PC-9 (cell line): ENCODE measurements at regions not wholly inside any gene's neighbourhood (a gene's known extent, or its start where the extent isn't known, plus 50 kb on each side); places are given as distances from the start of the nearest gene placed in this dataset.

Source experiments
- BruUV-seq: library from RNA; stranded (reverse); fragments of 400-500 nt; replicated peaks from 2 replicates; lab custom pipeline; 2021; lab: Mats Ljungman, UMichigan
- CTCF ChIA-PET: fragments of 300-600 bp; sonication (Branson Sonifier 250); formaldehyde crosslinking; loops from one replicate; lab custom pipeline; 2022; ENCODE audit warnings: antibody characterized with exemption; lab: Charles Lee
- POLR2A ChIA-PET: fragments of 300-600 bp; sonication (Branson Sonifier 250); formaldehyde crosslinking; loops from one replicate; lab custom pipeline; 2022; ENCODE audit warnings: antibody characterized with exemption; ENCODE audit not compliant: unreplicated experiment; lab: Charles Lee
- DNase-seq, 2 experiments: peaks; one replicate each; pipeline versions ENCODE4 v3.0.0 to v3.0.0-alpha.2; 2015 to 2022; ENCODE audit warnings: mixed read lengths in 1 of 2
- H2AFZ ChIP-seq: fragments of 200-600 bp; sonication (generic); 2 replicates; pipeline ENCODE4 v1.8.1; 2017; ENCODE audit warnings: antibody characterized with exemption
- H3F3A ChIP-seq: fragments of 200-600 bp; sonication (generic); 2 replicates; pipeline ENCODE4 v1.8.1; 2017; ENCODE audit warnings: antibody characterized with exemption, mild to moderate bottlenecking, low read depth; ENCODE audit not compliant: insufficient read depth
- H3K27ac ChIP-seq: fragments of 200-600 bp; sonication (generic); 2 replicates; pipeline ENCODE4 v1.6.1; 2016; ENCODE audit warnings: mixed run types
- H3K27me3 ChIP-seq: fragments of 200-600 bp; sonication (generic); 2 replicates; pipeline ENCODE4 v1.6.1; 2016; ENCODE audit warnings: low read depth, mixed run types; ENCODE audit not compliant: insufficient read depth
- H3K36me3 ChIP-seq: fragments of 200-600 bp; sonication (generic); 2 replicates; pipeline ENCODE4 v1.6.1; 2016; ENCODE audit warnings: low read depth, mixed run types
- H3K4me1 ChIP-seq: fragments of 200-600 bp; sonication (generic); replicated peaks from 2 replicates; pipeline ENCODE4 v1.6.1; 2016; ENCODE audit warnings: mixed run types; ENCODE audit not compliant: insufficient read depth
- H3K4me2 ChIP-seq: fragments of 200-600 bp; sonication (generic); 2 replicates; pipeline ENCODE4 v1.6.1; 2017; ENCODE audit warnings: mixed run types
- H3K4me3 ChIP-seq: fragments of 200-600 bp; sonication (generic); 2 replicates; pipeline ENCODE4 v1.6.1; 2016; ENCODE audit warnings: mixed run types
- H3K79me2 ChIP-seq: fragments of 200-600 bp; sonication (generic); 2 replicates; pipeline ENCODE4 v1.6.1; 2017; ENCODE audit warnings: low read depth, mixed run types
- H3K9me2 ChIP-seq: fragments of 200-600 bp; sonication (generic); 2 replicates; pipeline ENCODE4 v1.8.1; 2017; ENCODE audit warnings: mild to moderate bottlenecking; ENCODE audit not compliant: insufficient read depth
- H3K9me3 ChIP-seq: fragments of 200-600 bp; sonication (generic); 2 replicates; pipeline ENCODE4 v1.8.1; 2016; ENCODE audit warnings: low read depth; ENCODE audit not compliant: insufficient read depth
- H4K20me1 ChIP-seq: fragments of 200-600 bp; sonication (generic); 2 replicates; pipeline ENCODE4 v1.8.1; 2017; ENCODE audit not compliant: insufficient read depth
- CTCF ChIP-seq: fragments of 200-600 bp; sonication (generic); conservative IDR thresholded peaks from 2 replicates; pipeline ENCODE4 v1.6.1; 2017; ENCODE audit warnings: mixed run types, antibody characterized with exemption, mild to moderate bottlenecking, moderate library complexity
- EZH2 ChIP-seq: fragments of 200-600 bp; sonication (generic); IDR thresholded peaks from 2 replicates; pipeline ENCODE4 v1.8.0; 2017; ENCODE audit warnings: antibody characterized with exemption, low read depth
- intact Hi-C: fragments of 100-400 bp; cut with micrococcal nuclease; formaldehyde crosslinking; loops from one replicate; pipeline ENCODE4 v1.10.0; 2022; ENCODE audit not compliant: unreplicated experiment

DNA sequence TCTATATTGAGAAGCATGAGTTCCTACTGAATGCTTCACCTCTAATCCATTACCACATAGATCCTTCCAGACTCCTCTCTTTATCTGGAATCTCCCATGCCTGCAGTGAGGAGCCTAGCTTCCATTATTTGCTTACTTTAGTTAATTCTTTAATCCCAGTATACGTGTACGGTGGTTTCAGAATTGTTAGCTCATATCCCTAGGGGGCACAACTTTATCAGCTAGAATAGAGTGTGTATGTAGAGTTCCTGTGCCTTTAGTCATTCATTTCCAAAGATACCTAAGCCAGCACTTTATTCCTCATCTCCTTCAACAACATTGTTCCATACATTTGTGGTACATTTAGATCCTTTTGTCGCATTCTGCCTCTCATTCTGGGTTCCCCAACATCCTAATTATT, 226.0 kb downstream of the TJP1 start:
- no peaks in the 10 kb centered on the region for H3K36me3 ChIP-seq
- no peaks in the 10 kb centered on the region for H3K79me2 ChIP-seq
- no peak for DNase-seq
- intact Hi-C loops: no loop called here
- H3K27me3 ChIP-seq: peaks cover 55% of the 10 kb centered on the region
- no peaks in the 10 kb centered on the region for H3K4me1 ChIP-seq
- no peaks in the 10 kb centered on the region for H4K20me1 ChIP-seq
- no TSS peak for BruUV-seq
- no peak overlapping the region for H2AFZ ChIP-seq
- TF ChIP-seq CTCF (no peak), EZH2 (no peak)
- CTCF ChIA-PET: no interaction called here
- H3K9me2 ChIP-seq: no peaks in the 10 kb centered on the region
- no peak overlapping the region for H3K4me2 ChIP-seq
- POLR2A ChIA-PET: no interaction called here
- no peak overlapping the region for H3K4me3 ChIP-seq
- H3K27ac ChIP-seq: no peak overlapping the region
- no peaks in the 10 kb centered on the region for H3K9me3 ChIP-seq
- H3F3A ChIP-seq: no peaks in the 10 kb centered on the region

DNA sequence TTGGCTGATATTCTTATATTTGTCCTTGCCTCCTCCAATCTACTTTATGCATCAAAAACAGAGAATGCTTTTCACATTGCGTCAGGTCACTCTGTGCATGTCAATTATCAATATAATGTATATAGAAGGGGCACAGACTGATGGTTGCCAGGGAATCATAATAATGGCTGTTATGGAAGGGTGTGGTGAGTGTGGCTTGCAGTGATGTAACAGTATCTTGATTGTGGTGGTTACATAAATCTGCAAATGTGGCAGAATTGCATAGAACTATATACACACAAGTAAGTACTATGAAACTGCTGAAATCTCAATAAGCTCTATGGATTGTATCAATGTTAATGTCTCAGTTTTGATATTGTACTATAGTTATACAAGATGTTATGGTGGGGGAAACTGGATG, 228.6 kb downstream of the TJP1 start:
- ChIA-PET CTCF (no interaction called here), POLR2A (no interaction called here)
- no peak for DNase-seq
- Histone ChIP-seq H2AFZ (no peak overlapping the region), H3K36me3 (no peaks in the 10 kb centered on the region), H3K4me3 (no peak overlapping the region), H3K27me3 (peaks cover 62% of the 10 kb centered on the region), H3K9me2 (no peaks in the 10 kb centered on the region), H3F3A (no peaks in the 10 kb centered on the region), H3K4me2 (no peak overlapping the region), H4K20me1 (no peaks in the 10 kb centered on the region), H3K4me1 (no peaks in the 10 kb centered on the region), H3K27ac (no peak overlapping the region), H3K79me2 (no peaks in the 10 kb centered on the region), H3K9me3 (no peaks in the 10 kb centered on the region)
- intact Hi-C loops: no loop called here
- no peak for TF ChIP-seq CTCF
- no peak for TF ChIP-seq EZH2
- no TSS peak for BruUV-seq

- Histone ChIP-seq H3K4me3 (no peak overlapping the region), H3K4me2 (no peak overlapping the region), H3F3A (no peaks in the 10 kb centered on the region), H2AFZ (no peak overlapping the region), H3K27ac (no peak overlapping the region), H3K9me3 (no peaks in the 10 kb centered on the region), H3K79me2 (no peaks in the 10 kb centered on the region), H3K36me3 (no peaks in the 10 kb centered on the region), H3K27me3 (peaks cover 65% of the 10 kb centered on the region), H3K4me1 (no peaks in the 10 kb centered on the region), H3K9me2 (no peaks in the 10 kb centered on the region), H4K20me1 (no peaks in the 10 kb centered on the region)
- no peak for DNase-seq
- TF ChIP-seq CTCF (no peak), EZH2 (no peak)
- ChIA-PET CTCF (no interaction called here), POLR2A (no interaction called here)
- BruUV-seq: no TSS peak
- intact Hi-C loops: no loop called here
These were observed 229.2 kb downstream of the TJP1 start for GRCh38 chr15:29593111-29593510.
